ENCODE measurements at regions not wholly inside any gene's neighbourhood (a gene's known extent, or its start where the extent isn't known, plus 50 kb on each side); places are given as distances from the start of the nearest gene placed in this dataset.

GRCh38 chr10:35693800-35694199, 51.7 kb upstream of the FZD8 start:
- Mint-ChIP-seq H3K9me3 (no peaks in the 10 kb centered on the region), H3K4me1 (no peaks in the 10 kb centered on the region), H3K27me3 (ENCODE audit: low read depth in 2 of 2) (peaks cover 0 to 2% of the 10 kb centered on the region in 2 donors), H3K4me3 (no peak overlapping the region), H3K36me3 (no peaks in the 10 kb centered on the region), H3K27ac (no peak overlapping the region)
- H3K4me3 ChIP-seq (ENCODE audit: low read length): no peak overlapping the region
- intact Hi-C loops (cut with micrococcal nuclease): no loop called here
- no peak for DNase-seq
- H3K4me1 ChIP-seq (ENCODE audit: control insufficient read depth, insufficient read depth, low read length): no peaks in the 10 kb centered on the region
- H3K9me3 ChIP-seq (ENCODE audit: control insufficient read depth, insufficient read depth, low read length): no peaks in the 10 kb centered on the region
- H3K27me3 ChIP-seq (ENCODE audit: control insufficient read depth, insufficient read depth, low read length): no peaks in the 10 kb centered on the region
- TF ChIP-seq, protein P1, sequence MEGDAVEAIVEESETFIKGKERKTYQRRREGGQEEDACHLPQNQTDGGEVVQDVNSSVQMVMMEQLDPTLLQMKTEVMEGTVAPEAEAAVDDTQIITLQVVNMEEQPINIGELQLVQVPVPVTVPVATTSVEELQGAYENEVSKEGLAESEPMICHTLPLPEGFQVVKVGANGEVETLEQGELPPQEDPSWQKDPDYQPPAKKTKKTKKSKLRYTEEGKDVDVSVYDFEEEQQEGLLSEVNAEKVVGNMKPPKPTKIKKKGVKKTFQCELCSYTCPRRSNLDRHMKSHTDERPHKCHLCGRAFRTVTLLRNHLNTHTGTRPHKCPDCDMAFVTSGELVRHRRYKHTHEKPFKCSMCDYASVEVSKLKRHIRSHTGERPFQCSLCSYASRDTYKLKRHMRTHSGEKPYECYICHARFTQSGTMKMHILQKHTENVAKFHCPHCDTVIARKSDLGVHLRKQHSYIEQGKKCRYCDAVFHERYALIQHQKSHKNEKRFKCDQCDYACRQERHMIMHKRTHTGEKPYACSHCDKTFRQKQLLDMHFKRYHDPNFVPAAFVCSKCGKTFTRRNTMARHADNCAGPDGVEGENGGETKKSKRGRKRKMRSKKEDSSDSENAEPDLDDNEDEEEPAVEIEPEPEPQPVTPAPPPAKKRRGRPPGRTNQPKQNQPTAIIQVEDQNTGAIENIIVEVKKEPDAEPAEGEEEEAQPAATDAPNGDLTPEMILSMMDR (IDR thresholded peaks at IDR 0.05): no peak
- H3K36me3 ChIP-seq (ENCODE audit: control insufficient read depth, insufficient read depth, low read length): no peaks in the 10 kb centered on the region
- H3K27ac ChIP-seq (ENCODE audit: low read length): no peak overlapping the region
- 95% methylated on average over 4 of the region's 6 CpGs for WGBS (ENCODE audit: insufficient coverage)
- no peak for ATAC-seq

All from natural killer cell (primary cell).